Central memory CD8-positive, alpha-beta T cell (primary cell): ENCODE measurements at regions not wholly inside any gene's neighbourhood (a gene's known extent, or its start where the extent isn't known, plus 50 kb on each side); places are given as distances from the start of the nearest gene placed in this dataset.

Experiments used
- ATAC-seq: fragments of 150-1000 bp; cut with Tn5 transposase; replicated peaks from 2 replicates; pipeline ENCODE4 v1.10.0; 2022; ENCODE audit warnings: mild to moderate bottlenecking, moderate FRiP score, moderate number of reproducible peaks; ENCODE audit not compliant: poor library complexity, severe bottlenecking; ENCODE audit errors: extremely low read depth
- DNase-seq, 2 donors: peaks; one replicate each; pipeline ENCODE4 v3.0.0; 2021; ENCODE audit warnings: low spot score in 2 of 2
- H3K27ac Mint-ChIP-seq: one replicate; pipeline ENCODE4 v1.8.0; 2022; ENCODE audit warnings: low read depth, mild to moderate bottlenecking, moderate library complexity, mixed read lengths
- H3K27me3 Mint-ChIP-seq: one replicate; pipeline ENCODE4 v1.8.0; 2022; ENCODE audit warnings: mixed read lengths
- H3K36me3 Mint-ChIP-seq: one replicate; pipeline ENCODE4 v1.8.0; 2022; ENCODE audit warnings: mild to moderate bottlenecking, moderate library complexity, mixed read lengths; ENCODE audit not compliant: insufficient read depth
- H3K4me1 Mint-ChIP-seq: one replicate; pipeline ENCODE4 v1.8.0; 2022; ENCODE audit warnings: mixed read lengths
- H3K4me3 Mint-ChIP-seq: one replicate; pipeline ENCODE4 v1.8.0; 2022; ENCODE audit warnings: mild to moderate bottlenecking, moderate library complexity, mixed read lengths
- H3K9me3 Mint-ChIP-seq: one replicate; pipeline ENCODE4 v1.8.0; 2022; ENCODE audit warnings: mixed read lengths

GRCh38 chr5:175388531-175388930 is 55.5 kb downstream of the DRD1 start:
- Mint-ChIP-seq H3K27me3 (peaks cover 43% of the 10 kb centered on the region), H3K4me1 (no peaks in the 10 kb centered on the region), H3K27ac (no peak overlapping the region), H3K4me3 (no peak overlapping the region), H3K9me3 (no peaks in the 10 kb centered on the region), H3K36me3 (no peaks in the 10 kb centered on the region)
- no peak for ATAC-seq
- DNase-seq = no peak

- no peak for ATAC-seq
- Mint-ChIP-seq H3K36me3 (no peaks in the 10 kb centered on the region), H3K27me3 (peaks cover 56% of the 10 kb centered on the region), H3K4me3 (no peak overlapping the region), H3K9me3 (no peaks in the 10 kb centered on the region), H3K27ac (no peak overlapping the region), H3K4me1 (no peaks in the 10 kb centered on the region)
- no peak for DNase-seq
These were observed 56.8 kb downstream of the DRD1 start for GRCh38 chr5:175387144-175387543.

GRCh38 chr5:175386526-175386925 is 57.5 kb downstream of the DRD1 start:
- H3K36me3 Mint-ChIP-seq = no peaks in the 10 kb centered on the region
- ATAC-seq = no peak
- DNase-seq = no peak
- H3K4me3 Mint-ChIP-seq = no peak overlapping the region
- peaks cover 60% of the 10 kb centered on the region for H3K27me3 Mint-ChIP-seq
- no peak overlapping the region for H3K27ac Mint-ChIP-seq
- no peaks in the 10 kb centered on the region for H3K4me1 Mint-ChIP-seq
- H3K9me3 Mint-ChIP-seq = no peaks in the 10 kb centered on the region

- Mint-ChIP-seq H3K4me3 (no peak overlapping the region), H3K9me3 (no peaks in the 10 kb centered on the region), H3K27ac (no peak overlapping the region), H3K36me3 (no peaks in the 10 kb centered on the region), H3K4me1 (no peaks in the 10 kb centered on the region), H3K27me3 (peaks cover 67% of the 10 kb centered on the region)
- DNase-seq = no peak
- ATAC-seq = no peak
These were observed 58.2 kb downstream of the DRD1 start for GRCh38 chr5:175385691-175386362.

GRCh38 chr5:175384724-175385552 is 59.0 kb downstream of the DRD1 start:
- H3K36me3 Mint-ChIP-seq = no peaks in the 10 kb centered on the region
- H3K27ac Mint-ChIP-seq = no peak overlapping the region
- DNase-seq (no peak), ATAC-seq (no peak)
- no peaks in the 10 kb centered on the region for H3K4me1 Mint-ChIP-seq
- peaks cover 69% of the 10 kb centered on the region for H3K27me3 Mint-ChIP-seq
- no peaks in the 10 kb centered on the region for H3K9me3 Mint-ChIP-seq
- H3K4me3 Mint-ChIP-seq = no peak overlapping the region

GRCh38 chr5:175383350-175383749 is 60.6 kb downstream of the DRD1 start:
- DNase-seq (no peak), ATAC-seq (no peak)
- Mint-ChIP-seq H3K27ac (no peak overlapping the region), H3K4me3 (no peak overlapping the region), H3K36me3 (no peaks in the 10 kb centered on the region), H3K4me1 (no peaks in the 10 kb centered on the region), H3K27me3 (peaks cover 70% of the 10 kb centered on the region), H3K9me3 (no peaks in the 10 kb centered on the region)

- Mint-ChIP-seq H3K27me3 (peaks cover 70% of the 10 kb centered on the region), H3K36me3 (no peaks in the 10 kb centered on the region), H3K27ac (no peak overlapping the region), H3K4me1 (no peaks in the 10 kb centered on the region), H3K4me3 (no peak overlapping the region), H3K9me3 (no peaks in the 10 kb centered on the region)
- DNase-seq (no peak), ATAC-seq (no peak)
These were observed 61.8 kb downstream of the DRD1 start for GRCh38 chr5:175382171-175382570.

- Mint-ChIP-seq H3K27ac (no peak overlapping the region), H3K27me3 (peaks cover 68% of the 10 kb centered on the region), H3K36me3 (no peaks in the 10 kb centered on the region), H3K4me3 (no peak overlapping the region), H3K9me3 (no peaks in the 10 kb centered on the region), H3K4me1 (no peaks in the 10 kb centered on the region)
- ATAC-seq = no peak
- DNase-seq = no peak
These were observed 62.9 kb downstream of the DRD1 start for GRCh38 chr5:175381130-175381529.

GRCh38 chr5:175380701-175381100 is 63.3 kb downstream of the DRD1 start:
- H3K9me3 Mint-ChIP-seq = no peaks in the 10 kb centered on the region
- peaks cover 72% of the 10 kb centered on the region for H3K27me3 Mint-ChIP-seq
- DNase-seq (no peak), ATAC-seq (no peak)
- H3K36me3 Mint-ChIP-seq = no peaks in the 10 kb centered on the region
- H3K27ac Mint-ChIP-seq = no peak overlapping the region
- no peak overlapping the region for H3K4me3 Mint-ChIP-seq
- no peaks in the 10 kb centered on the region for H3K4me1 Mint-ChIP-seq

GRCh38 chr5:175379867-175380266 is 64.1 kb downstream of the DRD1 start:
- no peaks in the 10 kb centered on the region for H3K9me3 Mint-ChIP-seq
- no peaks in the 10 kb centered on the region for H3K4me1 Mint-ChIP-seq
- H3K27me3 Mint-ChIP-seq = peaks cover 81% of the 10 kb centered on the region
- no peaks in the 10 kb centered on the region for H3K36me3 Mint-ChIP-seq
- H3K27ac Mint-ChIP-seq = no peak overlapping the region
- no peak overlapping the region for H3K4me3 Mint-ChIP-seq
- DNase-seq (no peak), ATAC-seq (no peak)

GRCh38 chr5:175378444-175379028 is 65.4 kb downstream of the DRD1 start:
- Mint-ChIP-seq H3K27ac (no peak overlapping the region), H3K36me3 (no peaks in the 10 kb centered on the region), H3K4me3 (no peak overlapping the region), H3K27me3 (peaks cover 75% of the 10 kb centered on the region), H3K9me3 (no peaks in the 10 kb centered on the region), H3K4me1 (no peaks in the 10 kb centered on the region)
- DNase-seq (no peak), ATAC-seq (no peak)

GRCh38 chr5:175377816-175378215 is 66.2 kb downstream of the DRD1 start:
- Mint-ChIP-seq H3K4me1 (no peaks in the 10 kb centered on the region), H3K9me3 (no peaks in the 10 kb centered on the region), H3K27me3 (peaks cover 76% of the 10 kb centered on the region), H3K36me3 (no peaks in the 10 kb centered on the region), H3K4me3 (no peak overlapping the region), H3K27ac (no peak overlapping the region)
- DNase-seq (no peak), ATAC-seq (no peak)
